ENCODE measurements at regions not wholly inside any gene's neighbourhood (a gene's known extent, or its start where the extent isn't known, plus 50 kb on each side); places are given as distances from the start of the nearest gene placed in this dataset.

GRCh38 chr9:129398961-129399633, 221.0 kb upstream of the IER5L start:
- H3K4me3 ChIP-seq (replicated peaks in 1 of 2; ENCODE audit: low read depth in 1 of 2, low read length in 2 of 2), result no peak overlapping the region
- no peak overlapping the region for H3K4me2 ChIP-seq (ENCODE audit: low read length)
- H2AFZ ChIP-seq (ENCODE audit: low read depth, low read length, poor library complexity, severe bottlenecking), result no peak overlapping the region
- ChIA-PET POLR2A (interaction anchor here (0.6 kb wide), 1 partner anchor 64 kb away, joined by 3 read pairs; no protein-coding TSS in a partner anchor), RAD21 (ENCODE audit: low non-redundant PET in 1 of 2, low total read pairs in 2 of 2, uncharacterized antibody in 2 of 2, unreplicated experiment in 2 of 2) (no interaction called here), CTCF (no interaction called here)
- ATAC-seq (no peak), DNase-seq (ENCODE audit: low read depth, low spot score) (no peak)
- H4K20me1 ChIP-seq (ENCODE audit: insufficient read depth), result no peaks in the 10 kb centered on the region
- intact Hi-C loops (cut with micrococcal nuclease), result no loop called here
- H3K79me2 ChIP-seq (ENCODE audit: insufficient read depth, low read length), result no peaks in the 10 kb centered on the region
- no peaks in the 10 kb centered on the region for H3K9me3 ChIP-seq (ENCODE audit: control insufficient read depth in 1 of 2, insufficient read depth in 1 of 2, low read depth in 1 of 2, low read length in 2 of 2)
- no TSS peak for BruUV-seq (replicated peaks)
- TF ChIP-seq CBX3 (IDR thresholded peaks at IDR 0.05; ENCODE audit: low read depth) (no peak), ATF3 (IDR thresholded peaks at IDR 0.05) (no peak), JUND (IDR thresholded peaks at IDR 0.05) (no peak), RAD21 (IDR thresholded peaks at IDR 0.05; ENCODE audit: low read depth) (no peak), SRF (IDR thresholded peaks at IDR 0.05; ENCODE audit: low read depth) (no peak), ELF1 (IDR thresholded peaks at IDR 0.05; ENCODE audit: borderline replicate concordance, low read depth) (no peak), SIN3A (IDR thresholded peaks at IDR 0.05; ENCODE audit: low read depth) (no peak), MAX (IDR thresholded peaks at IDR 0.05) (no peak), FOSL1 (IDR thresholded peaks at IDR 0.05; ENCODE audit: low read depth) (no peak), EZH2phosphoT487 (IDR thresholded peaks at IDR 0.05; ENCODE audit: borderline replicate concordance) (no peak), CEBPB (IDR thresholded peaks at IDR 0.05; ENCODE audit: low read depth) (no peak), TCF7L2 (IDR thresholded peaks at IDR 0.05; ENCODE audit: borderline replicate concordance, extremely low read depth, insufficient read depth, insufficient read length) (no peak), REST (IDR thresholded peaks at IDR 0.05; ENCODE audit: low read depth) (no peak), CTCF (IDR thresholded peaks at IDR 0.05 in 2 of 3, conservative IDR thresholded peaks at IDR 0.05 in 1 of 3; ENCODE audit: borderline replicate concordance in 1 of 3, insufficient read depth in 1 of 3, low read depth in 2 of 3, low read length in 2 of 3) (no peak), ZNF274 (IDR thresholded peaks at IDR 0.05; ENCODE audit: low read depth, low read length) (no peak), POLR2A (IDR thresholded peaks at IDR 0.05; ENCODE audit: borderline replicate concordance, extremely low read depth, insufficient read depth, insufficient read length) (no peak), YY1 (IDR thresholded peaks at IDR 0.05; ENCODE audit: extremely low read depth, insufficient replicate concordance, low read depth, low read length) (no peak), SP1 (IDR thresholded peaks at IDR 0.05; ENCODE audit: low read depth) (no peak)
- H3K4me1 ChIP-seq (ENCODE audit: control insufficient read depth in 1 of 2, insufficient read depth in 2 of 2, low read length in 2 of 2), result peaks cover 7 to 25% of the 10 kb centered on the region in 2 experiments; a peak in 3 of 4 replicates
- H3K9me2 ChIP-seq (ENCODE audit: insufficient read depth), result no peaks in the 10 kb centered on the region
- H3K36me3 ChIP-seq (ENCODE audit: control insufficient read depth in 1 of 2, insufficient read depth in 2 of 2, low read length in 2 of 2), result no peaks in the 10 kb centered on the region
- peaks cover 6% of the 10 kb centered on the region; the same call in 1 of the 2 replicates for H3K27me3 ChIP-seq (ENCODE audit: insufficient read depth, low read length)
- no peak overlapping the region for H3K9ac ChIP-seq (ENCODE audit: low read length)
- no peak overlapping the region for H3K27ac ChIP-seq (ENCODE audit: low read depth, low read length)
